ENCODE measurements at regions not wholly inside any gene's neighbourhood (a gene's known extent, or its start where the extent isn't known, plus 50 kb on each side); places are given as distances from the start of the nearest gene placed in this dataset.
"Not testable (repeated sequence)": the region's sequence is repeated elsewhere in the genome, so short reads cannot be mapped to it uniquely, and the experiment has no call there.

GRCh38 chr16:75780669-75781068 is 54.4 kb upstream of the CPHXL start:
- DNase-seq: no peak

- no peak for DNase-seq
Measured at GRCh38 chr16:75781683-75782343, 55.5 kb upstream of the CPHXL start.

DNA sequence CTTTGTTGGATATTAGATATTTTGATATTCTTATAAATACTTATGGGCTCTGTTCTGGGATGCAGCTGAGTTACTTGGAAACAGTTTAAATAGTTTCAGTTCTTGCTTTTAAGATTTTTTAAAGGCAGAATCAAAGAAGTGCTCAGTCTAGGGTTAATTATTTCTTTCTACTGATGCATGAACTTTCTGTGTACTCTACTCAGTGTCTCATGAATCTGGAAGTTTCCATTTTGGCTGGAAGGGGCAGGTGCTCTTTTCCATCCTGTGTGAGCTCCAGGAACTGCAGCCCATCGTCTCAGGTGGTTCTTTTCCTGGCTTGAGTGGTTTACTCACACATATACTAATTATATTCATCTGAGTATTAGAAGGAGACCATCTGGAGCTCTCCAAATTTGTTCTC is 61.1 kb upstream of the CPHXL start:
- DNase-seq: no peak

DNA sequence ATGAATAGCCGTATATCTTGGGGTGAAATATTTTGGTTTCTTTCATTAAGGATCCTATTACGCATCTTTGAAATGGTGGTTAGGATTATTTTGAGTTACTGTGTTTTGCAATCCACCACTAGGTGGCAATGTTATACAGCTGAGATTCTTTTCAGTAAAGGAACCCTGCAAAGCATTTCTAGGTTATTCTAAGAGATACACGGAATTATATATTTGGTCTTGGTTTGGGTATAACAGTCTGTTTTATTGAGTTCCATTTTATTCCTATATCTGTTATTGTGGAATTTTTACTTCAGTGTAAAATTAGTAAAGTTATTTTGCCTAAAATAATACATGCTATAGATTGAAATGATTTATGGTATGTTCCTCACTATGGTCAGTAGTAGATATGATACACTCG is 62.9 kb upstream of the CPHXL start:
- DNase-seq: peak; percentile 15

DNA sequence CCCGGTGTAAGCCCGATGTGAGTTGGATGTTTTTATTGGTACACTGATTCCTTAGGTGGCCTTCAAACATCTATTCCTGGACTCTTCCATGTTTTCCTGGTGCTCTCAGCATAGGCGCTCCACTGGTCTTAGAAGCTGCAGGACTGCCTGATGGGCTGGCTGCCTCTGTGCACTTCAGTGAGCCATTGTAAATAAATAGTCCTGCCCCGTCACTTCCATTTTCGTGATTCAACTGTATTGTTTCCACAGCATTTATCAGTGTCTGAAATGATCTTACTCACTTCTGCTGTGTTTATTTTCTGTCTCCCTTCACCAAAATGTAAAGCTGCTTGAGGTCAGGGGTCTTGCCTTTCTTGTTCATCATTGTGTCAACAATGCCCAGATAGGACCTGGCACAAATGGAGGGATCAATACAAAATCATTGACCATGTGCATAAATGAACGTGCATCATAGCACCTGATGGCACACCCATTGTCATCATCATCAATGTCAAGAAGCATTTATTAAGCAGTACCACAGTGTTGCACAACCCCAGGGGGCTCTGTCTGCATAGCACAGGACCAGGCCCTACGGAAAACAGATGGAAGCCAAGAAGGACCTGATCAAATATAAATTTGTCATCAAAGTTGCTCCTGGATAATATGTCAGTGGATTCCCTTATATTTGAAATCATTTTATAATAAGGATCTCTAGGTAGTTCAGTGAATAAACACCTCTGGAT is 66.6 kb upstream of the CPHXL start:
- DNase-seq: no peak

GRCh38 chr16:75793641-75794040 is 67.4 kb upstream of the CPHXL start:
- no peak for DNase-seq

- no peak for DNase-seq
Measured at GRCh38 chr16:75794426-75794825, 68.1 kb upstream of the CPHXL start.

- DNase-seq: no peak
Measured at GRCh38 chr16:75798714-75799113, 72.4 kb upstream of the CPHXL start.

DNA sequence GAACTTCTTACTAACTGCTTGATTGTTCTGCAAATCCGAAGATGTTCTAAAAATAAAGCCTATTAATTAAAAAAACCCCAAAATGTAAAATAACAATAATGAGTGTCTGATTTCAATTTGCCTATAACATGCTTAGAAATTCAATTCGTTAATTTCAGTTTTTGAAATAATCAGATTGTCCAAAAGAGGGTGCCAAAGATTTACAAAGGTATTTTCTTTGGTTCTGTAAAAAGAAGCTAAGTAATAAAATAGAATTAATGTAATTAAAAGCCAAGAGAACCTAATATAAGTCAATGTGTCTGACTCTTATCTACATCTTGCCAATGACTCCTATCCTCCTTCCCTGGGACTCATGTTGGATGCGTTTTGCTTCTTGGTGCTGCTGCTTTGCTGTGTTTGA is 75.0 kb upstream of the CPHXL start:
- DNase-seq: no peak

GRCh38 chr16:75803753-75804152 is 77.5 kb upstream of the CPHXL start:
- DNase-seq: no peak

DNA sequence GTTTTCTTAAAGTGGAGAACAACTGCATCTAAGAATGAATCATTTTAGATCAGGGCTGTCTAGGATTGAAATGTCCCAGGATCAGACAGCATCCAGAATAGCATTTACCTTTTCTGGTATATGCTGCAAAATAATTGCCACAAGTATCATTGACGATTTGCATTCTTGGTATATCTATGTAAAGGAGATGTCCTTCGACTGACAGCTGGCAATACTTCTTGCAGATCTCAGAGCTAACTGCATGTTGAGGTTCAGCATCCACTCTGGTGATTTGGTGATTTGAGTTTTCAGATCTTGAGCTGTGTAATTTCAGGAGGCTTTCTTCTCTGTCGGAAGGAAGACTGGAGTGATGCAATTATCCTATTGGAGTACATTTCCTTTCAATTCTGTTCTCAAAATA is 78.1 kb upstream of the CPHXL start:
- no peak for DNase-seq

DNA sequence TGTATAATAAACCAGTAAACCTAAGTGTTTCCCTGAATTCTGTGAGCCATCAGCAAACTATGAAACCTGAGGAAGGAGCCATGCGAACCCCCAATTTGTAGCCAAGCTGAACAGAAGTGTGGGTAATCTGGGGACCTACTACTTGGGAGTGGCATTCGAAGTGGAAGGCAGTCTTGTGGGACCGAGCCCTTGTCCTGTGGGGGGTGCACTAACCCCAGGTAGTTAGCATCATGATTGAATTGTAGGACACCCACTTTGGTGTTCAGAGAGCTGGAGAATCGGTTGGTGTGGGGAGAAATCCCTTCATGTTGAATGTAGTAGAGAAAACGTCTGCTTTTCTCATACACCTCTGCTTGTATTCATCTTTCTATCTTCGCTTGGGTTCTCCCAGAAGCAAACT is 79.7 kb upstream of the CPHXL start:
- DNase-seq: no peak

- no peak for DNase-seq
Measured at GRCh38 chr16:75806487-75806886, 80.2 kb upstream of the CPHXL start.

- no peak for DNase-seq
Measured at GRCh38 chr16:75810342-75810741, 84.1 kb upstream of the CPHXL start.

DNA sequence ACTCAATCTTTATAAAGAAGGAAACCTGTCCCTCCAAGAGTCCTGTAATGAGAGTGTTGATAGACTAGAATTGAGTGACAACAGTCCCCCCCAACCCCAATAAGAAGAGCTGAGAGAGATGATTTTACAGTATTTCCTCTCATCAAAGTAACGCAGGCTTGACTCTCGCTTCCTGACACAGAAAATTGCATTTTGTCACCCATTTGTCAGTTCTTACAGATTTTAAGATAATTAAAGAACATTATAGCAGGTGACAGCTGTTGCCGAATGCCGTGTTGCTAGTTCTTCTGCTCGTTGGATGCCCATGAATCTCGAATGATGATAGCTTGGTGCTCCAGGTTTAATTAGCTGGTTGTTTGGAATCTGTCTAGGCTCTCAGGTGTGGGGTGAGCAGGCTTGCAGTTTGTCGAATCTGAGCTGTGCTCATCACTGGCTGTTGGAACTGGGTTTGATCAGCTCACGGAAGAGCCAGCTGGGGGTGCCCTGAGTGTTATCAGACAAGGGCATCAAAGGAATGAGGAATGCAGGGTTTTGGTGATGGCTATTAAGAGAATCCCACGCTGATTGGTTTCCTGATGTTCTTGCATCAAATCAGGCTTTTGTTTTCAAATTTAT is 84.8 kb upstream of the CPHXL start:
- DNase-seq: no peak

- DNase-seq: no peak
Measured at GRCh38 chr16:75818491-75818890, 92.2 kb upstream of the CPHXL start.

DNA sequence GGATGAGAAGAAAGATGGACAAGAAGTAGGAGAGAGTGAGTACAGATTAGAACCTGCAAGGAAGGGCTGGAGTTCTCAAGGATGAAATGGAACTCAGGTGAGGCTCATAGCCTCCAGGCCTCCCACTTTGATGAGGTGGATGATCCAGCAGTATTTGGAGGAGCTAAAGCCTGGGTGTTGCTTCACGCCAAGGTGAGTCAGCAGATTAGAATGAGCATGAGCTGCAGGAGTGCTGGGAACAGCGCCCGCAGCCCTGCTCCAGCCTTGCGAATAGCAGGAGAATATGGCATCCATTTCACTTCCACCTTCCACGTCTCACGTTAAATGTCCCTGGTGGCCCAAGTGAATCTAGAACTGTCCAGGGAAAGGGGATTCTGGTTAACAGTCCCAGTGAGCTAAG is 94.4 kb upstream of the CPHXL start:
- no peak for DNase-seq

- no peak for DNase-seq
Measured at GRCh38 chr16:75821117-75821516, 94.8 kb upstream of the CPHXL start.

- not testable (repeated sequence) for DNase-seq
Measured at GRCh38 chr16:75825750-75826149, 99.5 kb upstream of the CPHXL start.

DNA sequence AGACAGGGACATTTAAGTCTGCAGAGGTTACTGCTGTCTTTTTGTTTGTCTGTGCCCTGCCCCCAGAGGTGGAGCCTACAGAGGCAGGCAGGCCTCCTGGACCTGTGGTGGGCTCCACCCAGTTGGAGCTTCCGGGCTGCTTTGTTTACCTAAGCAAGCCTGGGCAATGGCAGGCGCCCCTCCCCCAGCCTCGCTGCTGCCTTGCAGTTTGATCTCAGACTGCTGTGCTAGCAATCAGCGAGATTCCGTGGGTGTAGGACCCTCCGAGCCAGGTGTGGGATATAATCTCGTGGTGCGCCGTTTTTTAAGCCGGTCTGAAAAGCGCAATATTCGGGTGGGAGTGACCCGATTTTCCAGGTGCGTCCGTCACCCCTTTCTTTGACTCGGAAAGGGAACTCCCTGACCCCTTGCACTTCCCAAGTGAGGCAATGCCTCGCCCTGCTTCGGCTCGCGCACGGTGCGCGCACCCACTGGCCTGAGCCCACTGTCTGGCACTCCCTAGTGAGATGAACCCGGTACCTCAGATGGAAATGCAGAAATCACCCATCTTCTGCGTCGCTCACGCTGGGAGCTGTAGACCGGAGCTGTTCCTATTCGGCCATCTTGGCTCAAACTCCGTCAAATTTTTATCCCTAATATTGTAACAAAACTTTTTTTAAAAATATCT is 101.2 kb upstream of the CPHXL start:
- not testable (repeated sequence) for DNase-seq

- DNase-seq: not testable (repeated sequence)
Measured at GRCh38 chr16:75833385-75833784, 107.1 kb upstream of the CPHXL start.

- DNase-seq: no peak
Measured at GRCh38 chr16:75836347-75837010, 110.2 kb upstream of the CPHXL start.

DNA sequence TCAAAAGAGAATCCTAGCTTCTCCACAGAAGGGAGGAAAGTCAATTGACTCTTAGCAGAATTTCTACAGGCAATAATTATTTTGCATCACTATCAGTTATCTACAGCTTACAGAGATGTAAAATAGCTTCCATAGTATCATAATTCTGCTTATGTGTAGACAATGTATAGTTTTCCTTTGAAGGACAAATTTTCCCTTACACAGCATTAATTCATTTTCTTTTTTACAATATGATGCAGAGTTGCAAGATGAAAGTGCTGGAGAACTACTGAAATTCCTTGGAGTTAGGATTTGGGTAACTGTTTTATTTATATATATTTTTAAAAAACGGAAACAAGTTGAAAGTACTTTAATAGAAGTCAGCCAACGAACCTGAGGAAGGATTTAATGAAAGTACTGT is 111.0 kb upstream of the CPHXL start:
- no peak for DNase-seq

All from NCI-H2029 treated with DMSO at 0.1 percent for 48 hours (cell line).